ENCODE measurements at regions not wholly inside any gene's neighbourhood (a gene's known extent, or its start where the extent isn't known, plus 50 kb on each side); places are given as distances from the start of the nearest gene placed in this dataset.

- DNase-seq (ENCODE audit: low read depth in 2 of 2): no peak
- no peak overlapping the region for H2AFZ ChIP-seq (ENCODE audit: low read length)
- TF ChIP-seq CTCF (conservative IDR thresholded peaks at IDR 0.05 in 1 of 2, IDR thresholded peaks at IDR 0.05 in 1 of 2; ENCODE audit: low read depth in 1 of 2, low read length in 2 of 2): no peak
- no peak for TF ChIP-seq EZH2 (IDR thresholded peaks at IDR 0.05; ENCODE audit: low read length, missing control alignments)
- H4K20me1 ChIP-seq (ENCODE audit: control insufficient read depth, extremely low read depth, insufficient read depth, low read length): no peaks in the 10 kb centered on the region
- H3K4me2 ChIP-seq (ENCODE audit: extremely low read depth, insufficient read depth, low read length): no peak overlapping the region
- H3K4me1 ChIP-seq (ENCODE audit: control insufficient read depth, extremely low read depth, insufficient read depth, low read length): no peaks in the 10 kb centered on the region
- H3K9ac ChIP-seq (ENCODE audit: insufficient read depth, low read length): no peak overlapping the region
- H3K27me3 ChIP-seq (ENCODE audit: control insufficient read depth, insufficient read depth, low read length): no peaks in the 10 kb centered on the region
- no peaks in the 10 kb centered on the region for H3K36me3 ChIP-seq (ENCODE audit: control insufficient read depth, insufficient read depth, low read length)
- H3K79me2 ChIP-seq (ENCODE audit: control insufficient read depth, insufficient read depth, low read length): no peaks in the 10 kb centered on the region
- H3K9me3 ChIP-seq (ENCODE audit: control insufficient read depth, insufficient read depth, low read depth, low read length): no peaks in the 10 kb centered on the region
- no peak overlapping the region for H3K27ac ChIP-seq (ENCODE audit: insufficient read depth, low read length)
- H3K4me3 ChIP-seq (replicated peaks in 1 of 4; ENCODE audit: control extremely low read depth in 1 of 4, insufficient read depth in 1 of 4, low read depth in 3 of 4, low read length in 4 of 4): no peak overlapping the region
These were observed 200.7 kb upstream of the CDH12 start for GRCh38 chr5:23053846-23054245.

DNA sequence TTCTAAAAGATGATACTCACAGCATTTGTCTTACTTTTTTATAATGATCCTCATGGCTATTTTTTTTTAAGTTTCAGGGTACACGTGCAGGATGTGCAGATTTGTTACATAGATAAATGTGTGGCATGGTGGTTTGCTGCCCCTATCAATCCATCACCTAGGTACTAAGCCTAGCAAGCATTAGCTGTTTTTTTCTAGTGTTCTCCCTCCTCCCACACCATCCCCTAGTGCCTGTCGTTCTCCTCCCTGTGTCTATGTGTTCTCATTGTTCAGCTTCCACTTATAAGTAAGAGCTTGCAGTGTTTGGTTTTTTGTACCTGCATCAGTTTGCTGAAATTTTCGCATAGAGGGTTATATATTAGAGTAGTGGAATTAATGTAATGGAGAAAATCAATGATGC is 189.1 kb upstream of the CDH12 start:
- TF ChIP-seq EZH2 (IDR thresholded peaks at IDR 0.05; ENCODE audit: low read length, missing control alignments): no peak
- TF ChIP-seq CTCF (conservative IDR thresholded peaks at IDR 0.05 in 1 of 2, IDR thresholded peaks at IDR 0.05 in 1 of 2; ENCODE audit: low read depth in 1 of 2, low read length in 2 of 2): no peak
- H3K36me3 ChIP-seq (ENCODE audit: control insufficient read depth, insufficient read depth, low read length): no peaks in the 10 kb centered on the region
- H3K4me1 ChIP-seq (ENCODE audit: control insufficient read depth, extremely low read depth, insufficient read depth, low read length): no peaks in the 10 kb centered on the region
- H3K27ac ChIP-seq (ENCODE audit: insufficient read depth, low read length): no peak overlapping the region
- H3K9me3 ChIP-seq (ENCODE audit: control insufficient read depth, insufficient read depth, low read depth, low read length): no peaks in the 10 kb centered on the region
- no peak for DNase-seq (ENCODE audit: low read depth in 2 of 2)
- no peaks in the 10 kb centered on the region for H3K79me2 ChIP-seq (ENCODE audit: control insufficient read depth, insufficient read depth, low read length)
- H3K4me2 ChIP-seq (ENCODE audit: extremely low read depth, insufficient read depth, low read length): no peak overlapping the region
- no peak overlapping the region for H3K9ac ChIP-seq (ENCODE audit: insufficient read depth, low read length)
- H3K27me3 ChIP-seq (ENCODE audit: control insufficient read depth, insufficient read depth, low read length): no peaks in the 10 kb centered on the region
- no peak overlapping the region for H3K4me3 ChIP-seq (replicated peaks in 1 of 4; ENCODE audit: control extremely low read depth in 1 of 4, insufficient read depth in 1 of 4, low read depth in 3 of 4, low read length in 4 of 4)
- no peak overlapping the region for H2AFZ ChIP-seq (ENCODE audit: low read length)
- no peaks in the 10 kb centered on the region for H4K20me1 ChIP-seq (ENCODE audit: control insufficient read depth, extremely low read depth, insufficient read depth, low read length)

DNA sequence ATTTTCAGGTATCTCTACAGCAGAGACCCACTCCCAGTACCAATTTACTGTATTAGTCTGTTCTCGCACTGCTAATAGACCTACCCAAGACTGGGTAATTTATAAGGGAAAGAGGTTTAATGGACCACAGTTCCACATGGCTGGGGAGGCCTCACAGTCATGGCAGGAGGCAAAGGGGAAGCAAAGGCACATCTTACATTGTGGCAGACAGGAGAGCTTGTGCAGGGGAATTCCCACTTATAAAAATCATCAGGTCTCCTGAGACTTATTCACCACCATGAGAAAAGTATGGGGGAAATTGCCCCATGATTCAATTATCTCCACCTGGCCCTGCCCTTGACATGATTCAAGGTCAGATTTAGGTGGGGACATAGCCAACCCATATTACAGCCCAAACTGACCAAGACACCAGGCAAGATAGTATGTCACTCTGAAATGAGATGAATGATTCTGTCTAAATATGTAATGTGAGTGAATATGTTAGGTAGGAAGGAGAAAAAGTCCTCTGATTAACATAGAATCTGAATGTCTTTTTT is 182.5 kb upstream of the CDH12 start:
- Histone ChIP-seq H3K4me2 (ENCODE audit: extremely low read depth, insufficient read depth, low read length) (no peak overlapping the region), H3K27me3 (ENCODE audit: control insufficient read depth, insufficient read depth, low read length) (no peaks in the 10 kb centered on the region), H3K9me3 (ENCODE audit: control insufficient read depth, insufficient read depth, low read depth, low read length) (no peaks in the 10 kb centered on the region), H3K79me2 (ENCODE audit: control insufficient read depth, insufficient read depth, low read length) (no peaks in the 10 kb centered on the region), H4K20me1 (ENCODE audit: control insufficient read depth, extremely low read depth, insufficient read depth, low read length) (no peaks in the 10 kb centered on the region), H2AFZ (ENCODE audit: low read length) (no peak overlapping the region), H3K4me3 (replicated peaks in 1 of 4; ENCODE audit: control extremely low read depth in 1 of 4, insufficient read depth in 1 of 4, low read depth in 3 of 4, low read length in 4 of 4) (no peak overlapping the region), H3K4me1 (ENCODE audit: control insufficient read depth, extremely low read depth, insufficient read depth, low read length) (no peaks in the 10 kb centered on the region), H3K9ac (ENCODE audit: insufficient read depth, low read length) (no peak overlapping the region), H3K36me3 (ENCODE audit: control insufficient read depth, insufficient read depth, low read length) (no peaks in the 10 kb centered on the region), H3K27ac (ENCODE audit: insufficient read depth, low read length) (no peak overlapping the region)
- DNase-seq (ENCODE audit: low read depth in 2 of 2): no peak
- TF ChIP-seq CTCF (conservative IDR thresholded peaks at IDR 0.05 in 1 of 2, IDR thresholded peaks at IDR 0.05 in 1 of 2; ENCODE audit: low read depth in 1 of 2, low read length in 2 of 2): no peak
- no peak for TF ChIP-seq EZH2 (IDR thresholded peaks at IDR 0.05; ENCODE audit: low read length, missing control alignments)

Data from fibroblast of lung (primary cell).